ENCODE measurements at regions not wholly inside any gene's neighbourhood (a gene's known extent, or its start where the extent isn't known, plus 50 kb on each side); places are given as distances from the start of the nearest gene placed in this dataset.

GRCh38 chr16:18048853-18049546, 287.5 kb downstream of the NPIPA8 start:
- 90% methylated on average over 4 of the region's 4 CpGs for WGBS (ENCODE audit: insufficient coverage)
- H3K36me3 ChIP-seq (ENCODE audit: control insufficient read depth in 4 of 4, insufficient read depth in 4 of 4, low read length in 3 of 4), result no peaks in the 10 kb centered on the region
- no peak for DNase-seq
- H3K4me1 ChIP-seq (ENCODE audit: control extremely low read depth in 1 of 4, control insufficient read depth in 4 of 4, insufficient read depth in 4 of 4, low read length in 3 of 4), result no peaks in the 10 kb centered on the region
- peaks cover 0 to 6% (median 2%) of the 10 kb centered on the region in 5 experiments for H3K27me3 ChIP-seq (replicated peaks in 2 of 5; ENCODE audit: control insufficient read depth in 4 of 5, insufficient read depth in 5 of 5, low read length in 4 of 5)
- CTCF ChIA-PET, result no interaction called here
- POLR2A ChIA-PET, result no interaction called here
- H3K9me3 ChIP-seq (ENCODE audit: control extremely low read depth in 1 of 5, control insufficient read depth in 4 of 5, insufficient read depth in 2 of 5, low read depth in 1 of 5, low read length in 4 of 5), result no peaks in the 10 kb centered on the region
- H3K4me3 ChIP-seq (ENCODE audit: control insufficient read depth in 1 of 7, extremely low read depth in 1 of 7, insufficient read depth in 4 of 7, low read depth in 2 of 7, low read length in 6 of 7), result no peak overlapping the region
- no peak overlapping the region for H3K27ac ChIP-seq (ENCODE audit: insufficient read depth in 1 of 2, low read depth in 1 of 2, low read length in 2 of 2, poor library complexity in 1 of 2, severe bottlenecking in 2 of 2)

- WGBS (ENCODE audit: insufficient coverage), result no CpG with 5 or more reads among the region's 6 CpGs
- Histone ChIP-seq H3K4me3 (ENCODE audit: control insufficient read depth in 1 of 7, extremely low read depth in 1 of 7, insufficient read depth in 4 of 7, low read depth in 2 of 7, low read length in 6 of 7) (no peak overlapping the region), H3K36me3 (ENCODE audit: control insufficient read depth in 4 of 4, insufficient read depth in 4 of 4, low read length in 3 of 4) (no peaks in the 10 kb centered on the region), H3K27ac (ENCODE audit: insufficient read depth in 1 of 2, low read depth in 1 of 2, low read length in 2 of 2, poor library complexity in 1 of 2, severe bottlenecking in 2 of 2) (no peak overlapping the region), H3K27me3 (replicated peaks in 2 of 5; ENCODE audit: control insufficient read depth in 4 of 5, insufficient read depth in 5 of 5, low read length in 4 of 5) (peaks cover 0 to 14% (median 5%) of the 10 kb centered on the region in 5 experiments), H3K9me3 (ENCODE audit: control extremely low read depth in 1 of 5, control insufficient read depth in 4 of 5, insufficient read depth in 2 of 5, low read depth in 1 of 5, low read length in 4 of 5) (no peaks in the 10 kb centered on the region), H3K4me1 (ENCODE audit: control extremely low read depth in 1 of 4, control insufficient read depth in 4 of 4, insufficient read depth in 4 of 4, low read length in 3 of 4) (no peaks in the 10 kb centered on the region)
- no peak for DNase-seq
- ChIA-PET POLR2A (no interaction called here), CTCF (no interaction called here)
Measured at GRCh38 chr16:18047761-18048160, 288.8 kb downstream of the NPIPA8 start.

DNA sequence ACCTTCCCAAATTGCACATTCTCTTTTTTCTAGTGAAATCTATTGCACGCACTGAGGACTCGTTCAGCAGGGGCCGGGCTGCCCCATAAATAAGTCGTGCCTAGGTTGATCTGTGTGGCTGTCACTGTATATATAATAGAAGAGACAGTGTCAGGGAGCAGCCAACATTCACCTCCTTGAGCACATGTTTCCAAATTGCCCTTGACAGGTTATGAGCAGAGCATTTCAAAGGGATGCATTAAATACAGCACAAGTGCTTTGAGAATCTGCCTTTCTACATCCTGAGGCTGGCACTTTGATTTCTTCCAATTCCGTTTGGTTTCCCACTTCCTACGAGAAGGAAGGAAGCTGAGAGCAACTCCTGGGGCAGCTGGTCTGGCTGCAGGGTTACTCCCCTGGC, 291.2 kb downstream of the NPIPA8 start:
- ChIA-PET POLR2A (no interaction called here), CTCF (no interaction called here)
- WGBS (ENCODE audit: insufficient coverage), result 20% methylated on average over 1 of the region's 6 CpGs
- Histone ChIP-seq H3K27ac (ENCODE audit: insufficient read depth in 1 of 2, low read depth in 1 of 2, low read length in 2 of 2, poor library complexity in 1 of 2, severe bottlenecking in 2 of 2) (no peak overlapping the region), H3K4me3 (ENCODE audit: control insufficient read depth in 1 of 7, extremely low read depth in 1 of 7, insufficient read depth in 4 of 7, low read depth in 2 of 7, low read length in 6 of 7) (no peak overlapping the region), H3K9me3 (ENCODE audit: control extremely low read depth in 1 of 5, control insufficient read depth in 4 of 5, insufficient read depth in 2 of 5, low read depth in 1 of 5, low read length in 4 of 5) (no peaks in the 10 kb centered on the region), H3K36me3 (ENCODE audit: control insufficient read depth in 4 of 4, insufficient read depth in 4 of 4, low read length in 3 of 4) (no peaks in the 10 kb centered on the region), H3K27me3 (replicated peaks in 2 of 5; ENCODE audit: control insufficient read depth in 4 of 5, insufficient read depth in 5 of 5, low read length in 4 of 5) (peaks cover 0 to 14% (median 7%) of the 10 kb centered on the region in 5 experiments), H3K4me1 (ENCODE audit: control extremely low read depth in 1 of 4, control insufficient read depth in 4 of 4, insufficient read depth in 4 of 4, low read length in 3 of 4) (no peaks in the 10 kb centered on the region)
- no peak for DNase-seq

GRCh38 chr16:18041864-18042834, 294.4 kb downstream of the NPIPA8 start:
- Histone ChIP-seq H3K27ac (ENCODE audit: insufficient read depth in 1 of 2, low read depth in 1 of 2, low read length in 2 of 2, poor library complexity in 1 of 2, severe bottlenecking in 2 of 2) (no peak overlapping the region), H3K4me3 (ENCODE audit: control insufficient read depth in 1 of 7, extremely low read depth in 1 of 7, insufficient read depth in 4 of 7, low read depth in 2 of 7, low read length in 6 of 7) (no peak overlapping the region), H3K4me1 (ENCODE audit: control extremely low read depth in 1 of 4, control insufficient read depth in 4 of 4, insufficient read depth in 4 of 4, low read length in 3 of 4) (no peaks in the 10 kb centered on the region), H3K27me3 (replicated peaks in 2 of 5; ENCODE audit: control insufficient read depth in 4 of 5, insufficient read depth in 5 of 5, low read length in 4 of 5) (peaks cover 0 to 13% (median 5%) of the 10 kb centered on the region in 5 experiments), H3K9me3 (ENCODE audit: control extremely low read depth in 1 of 5, control insufficient read depth in 4 of 5, insufficient read depth in 2 of 5, low read depth in 1 of 5, low read length in 4 of 5) (no peaks in the 10 kb centered on the region), H3K36me3 (ENCODE audit: control insufficient read depth in 4 of 4, insufficient read depth in 4 of 4, low read length in 3 of 4) (no peaks in the 10 kb centered on the region)
- POLR2A ChIA-PET, result no interaction called here
- CTCF ChIA-PET, result no interaction called here
- 80% methylated on average over 5 of the region's 8 CpGs for WGBS (ENCODE audit: insufficient coverage)
- no peak for DNase-seq

DNA sequence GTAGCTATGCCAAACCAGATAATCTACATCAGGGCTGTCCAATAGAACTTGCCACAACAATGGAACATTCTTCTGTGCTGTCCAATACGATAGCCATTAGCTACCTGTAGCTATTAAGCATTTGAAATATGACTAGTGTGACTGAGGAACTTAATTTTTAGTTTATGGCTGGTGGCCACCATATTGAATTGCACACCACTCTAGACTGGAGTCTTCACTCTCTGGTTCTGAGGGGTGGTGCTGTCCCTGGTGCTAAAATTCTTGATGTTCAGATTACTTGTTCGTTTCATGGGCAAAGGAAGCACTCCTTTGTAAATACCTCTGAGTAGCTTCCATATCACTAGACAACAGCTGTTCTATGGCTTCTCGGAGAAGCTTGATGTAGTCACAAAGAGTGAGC, 296.6 kb downstream of the NPIPA8 start:
- Histone ChIP-seq H3K27me3 (replicated peaks in 2 of 5; ENCODE audit: control insufficient read depth in 4 of 5, insufficient read depth in 5 of 5, low read length in 4 of 5) (peaks cover 0 to 13% (median 5%) of the 10 kb centered on the region in 5 experiments), H3K9me3 (ENCODE audit: control extremely low read depth in 1 of 5, control insufficient read depth in 4 of 5, insufficient read depth in 2 of 5, low read depth in 1 of 5, low read length in 4 of 5) (no peaks in the 10 kb centered on the region), H3K27ac (ENCODE audit: insufficient read depth in 1 of 2, low read depth in 1 of 2, low read length in 2 of 2, poor library complexity in 1 of 2, severe bottlenecking in 2 of 2) (no peak overlapping the region), H3K36me3 (ENCODE audit: control insufficient read depth in 4 of 4, insufficient read depth in 4 of 4, low read length in 3 of 4) (no peaks in the 10 kb centered on the region), H3K4me1 (ENCODE audit: control extremely low read depth in 1 of 4, control insufficient read depth in 4 of 4, insufficient read depth in 4 of 4, low read length in 3 of 4) (no peaks in the 10 kb centered on the region), H3K4me3 (ENCODE audit: control insufficient read depth in 1 of 7, extremely low read depth in 1 of 7, insufficient read depth in 4 of 7, low read depth in 2 of 7, low read length in 6 of 7) (no peak overlapping the region)
- POLR2A ChIA-PET, result no interaction called here
- DNase-seq, result no peak
- WGBS (ENCODE audit: insufficient coverage), result 100% methylated on average over 1 of the region's 3 CpGs
- CTCF ChIA-PET, result no interaction called here

- DNase-seq, result no peak
- Histone ChIP-seq H3K27me3 (replicated peaks in 2 of 5; ENCODE audit: control insufficient read depth in 4 of 5, insufficient read depth in 5 of 5, low read length in 4 of 5) (peaks cover 0 to 5% (median 0%) of the 10 kb centered on the region in 5 experiments), H3K4me3 (ENCODE audit: control insufficient read depth in 1 of 7, extremely low read depth in 1 of 7, insufficient read depth in 4 of 7, low read depth in 2 of 7, low read length in 6 of 7) (no peak overlapping the region), H3K36me3 (ENCODE audit: control insufficient read depth in 4 of 4, insufficient read depth in 4 of 4, low read length in 3 of 4) (no peaks in the 10 kb centered on the region), H3K27ac (ENCODE audit: insufficient read depth in 1 of 2, low read depth in 1 of 2, low read length in 2 of 2, poor library complexity in 1 of 2, severe bottlenecking in 2 of 2) (no peak overlapping the region), H3K4me1 (ENCODE audit: control extremely low read depth in 1 of 4, control insufficient read depth in 4 of 4, insufficient read depth in 4 of 4, low read length in 3 of 4) (no peaks in the 10 kb centered on the region), H3K9me3 (ENCODE audit: control extremely low read depth in 1 of 5, control insufficient read depth in 4 of 5, insufficient read depth in 2 of 5, low read depth in 1 of 5, low read length in 4 of 5) (no peaks in the 10 kb centered on the region)
- 100% methylated on average over 1 of the region's 1 CpG for WGBS (ENCODE audit: insufficient coverage)
- ChIA-PET POLR2A (no interaction called here), CTCF (no interaction called here)
Measured at GRCh38 chr16:18037051-18037450, 299.5 kb downstream of the NPIPA8 start.

- Histone ChIP-seq H3K27me3 (replicated peaks in 2 of 5; ENCODE audit: control insufficient read depth in 4 of 5, insufficient read depth in 5 of 5, low read length in 4 of 5) (peaks cover 0 to 9% (median 0%) of the 10 kb centered on the region in 5 experiments), H3K9me3 (ENCODE audit: control extremely low read depth in 1 of 5, control insufficient read depth in 4 of 5, insufficient read depth in 2 of 5, low read depth in 1 of 5, low read length in 4 of 5) (no peaks in the 10 kb centered on the region), H3K4me1 (ENCODE audit: control extremely low read depth in 1 of 4, control insufficient read depth in 4 of 4, insufficient read depth in 4 of 4, low read length in 3 of 4) (no peaks in the 10 kb centered on the region), H3K27ac (ENCODE audit: insufficient read depth in 1 of 2, low read depth in 1 of 2, low read length in 2 of 2, poor library complexity in 1 of 2, severe bottlenecking in 2 of 2) (no peak overlapping the region), H3K4me3 (ENCODE audit: control insufficient read depth in 1 of 7, extremely low read depth in 1 of 7, insufficient read depth in 4 of 7, low read depth in 2 of 7, low read length in 6 of 7) (no peak overlapping the region), H3K36me3 (ENCODE audit: control insufficient read depth in 4 of 4, insufficient read depth in 4 of 4, low read length in 3 of 4) (no peaks in the 10 kb centered on the region)
- ChIA-PET CTCF (no interaction called here), POLR2A (interaction anchor here (0.7 kb wide), 1 partner anchor 15 kb away, joined by 3 read pairs; no protein-coding TSS in a partner anchor)
- no peak for DNase-seq
- WGBS (ENCODE audit: insufficient coverage), result no CpG with 5 or more reads among the region's 6 CpGs
Measured at GRCh38 chr16:18024611-18025010, 311.9 kb downstream of the NPIPA8 start.
